CD8-positive, alpha-beta memory T cell (primary cell): ENCODE measurements at regions not wholly inside any gene's neighbourhood (a gene's known extent, or its start where the extent isn't known, plus 50 kb on each side); places are given as distances from the start of the nearest gene placed in this dataset.

Experiments used
- CTCF ChIA-PET: fragments of 350-600 bp; sonication (Branson Sonifier 250); formaldehyde crosslinking; loops from one replicate; lab custom pipeline; 2021; ENCODE audit warnings: antibody characterized with exemption; lab: Charles Lee
- POLR2A ChIA-PET: fragments of 350-600 bp; sonication (Branson Sonifier 250); formaldehyde crosslinking; loops from one replicate; lab custom pipeline; 2021; ENCODE audit warnings: antibody characterized with exemption; lab: Charles Lee
- DNase-seq, 5 donors: peaks; one replicate each; pipeline versions ENCODE4 v3.0.0 to v3.0.0-alpha.2; 2020 to 2022; ENCODE audit warnings: mixed read lengths in 1 of 5
- H3K27ac ChIP-seq: one replicate; pipeline ENCODE4 v1.7.0; 2013; ENCODE audit warnings: low read depth, mild to moderate bottlenecking, low read length, moderate library complexity
- H3K27me3 ChIP-seq: 2 replicates; pipeline ENCODE4 v1.7.0; 2013; ENCODE audit warnings: low read length, mild to moderate bottlenecking; ENCODE audit not compliant: insufficient read depth, poor library complexity, severe bottlenecking
- H3K36me3 ChIP-seq: 2 replicates; pipeline ENCODE4 v1.7.0; 2013; ENCODE audit warnings: mild to moderate bottlenecking, low read length, moderate library complexity; ENCODE audit not compliant: insufficient read depth
- H3K4me1 ChIP-seq: 2 replicates; pipeline ENCODE4 v1.7.0; 2013; ENCODE audit warnings: mild to moderate bottlenecking, low read length, moderate library complexity; ENCODE audit not compliant: insufficient read depth
- H3K4me3 ChIP-seq: 2 replicates; pipeline ENCODE4 v1.7.0; 2013; ENCODE audit warnings: mild to moderate bottlenecking, low read length
- H3K9me3 ChIP-seq: 2 replicates; pipeline ENCODE4 v1.7.0; 2013; ENCODE audit warnings: mild to moderate bottlenecking, low read length
- H3K27ac Mint-ChIP-seq, 8 donors: one replicate each; pipeline ENCODE4 v1.8.0; 2020 to 2021; ENCODE audit warnings: mixed read lengths in 8 of 8, mild to moderate bottlenecking in 6 of 8, inconsistent platforms in 3 of 8, moderate library complexity in 3 of 8
- H3K27me3 Mint-ChIP-seq, 2 donors: one replicate each; pipeline ENCODE4 v1.8.0; 2020 to 2021; ENCODE audit warnings: mixed read lengths in 2 of 2, mild to moderate bottlenecking in 1 of 2, moderate library complexity in 1 of 2
- H3K36me3 Mint-ChIP-seq, 3 donors: one replicate each; pipeline ENCODE4 v1.8.0; 2020 to 2021; ENCODE audit warnings: mixed read lengths in 3 of 3, inconsistent platforms in 1 of 3, mild to moderate bottlenecking in 1 of 3
- H3K4me1 Mint-ChIP-seq, 3 donors: one replicate each; pipeline ENCODE4 v1.8.0; 2020 to 2021; ENCODE audit warnings: mixed read lengths in 3 of 3, inconsistent platforms in 1 of 3, mild to moderate bottlenecking in 1 of 3
- H3K4me3 Mint-ChIP-seq, 7 donors: one replicate each; pipeline ENCODE4 v1.8.0; 2020 to 2021; ENCODE audit warnings: mixed read lengths in 7 of 7, mild to moderate bottlenecking in 6 of 7, moderate library complexity in 4 of 7, inconsistent platforms in 2 of 7
- H3K9me3 Mint-ChIP-seq, 5 donors: one replicate each; pipeline ENCODE4 v1.8.0; 2020 to 2022; ENCODE audit warnings: mixed read lengths in 5 of 5, mild to moderate bottlenecking in 3 of 5, moderate library complexity in 2 of 5, inconsistent platforms in 1 of 5

DNA sequence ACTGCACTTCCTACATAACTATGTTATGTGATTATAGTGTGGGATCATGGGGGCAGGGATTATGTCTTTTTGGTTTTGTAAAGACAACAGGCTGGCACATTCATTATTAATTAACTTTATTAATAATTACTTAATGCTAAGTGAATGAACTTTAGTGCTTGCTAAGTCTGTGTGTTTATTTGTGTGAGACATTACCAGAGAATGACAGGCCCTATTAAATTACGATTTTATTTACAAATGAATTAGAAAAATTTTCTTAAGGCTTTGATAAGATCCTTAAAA is 100.9 kb downstream of the CD83 start:
- H3K36me3 ChIP-seq: no peaks in the 10 kb centered on the region
- Mint-ChIP-seq H3K27me3 (peaks cover 10 to 17% of the 10 kb centered on the region in 2 donors), H3K9me3 (no peaks in the 10 kb centered on the region), H3K4me3 (no peak overlapping the region), H3K36me3 (no peaks in the 10 kb centered on the region), H3K27ac (no peak overlapping the region), H3K4me1 (no peaks in the 10 kb centered on the region)
- no peak overlapping the region for H3K27ac ChIP-seq
- no peaks in the 10 kb centered on the region for H3K4me1 ChIP-seq
- no peaks in the 10 kb centered on the region for H3K9me3 ChIP-seq
- no peak for DNase-seq
- H3K4me3 ChIP-seq: no peak overlapping the region
- ChIA-PET POLR2A (no interaction called here), CTCF (no interaction called here)
- H3K27me3 ChIP-seq: no peaks in the 10 kb centered on the region

DNA sequence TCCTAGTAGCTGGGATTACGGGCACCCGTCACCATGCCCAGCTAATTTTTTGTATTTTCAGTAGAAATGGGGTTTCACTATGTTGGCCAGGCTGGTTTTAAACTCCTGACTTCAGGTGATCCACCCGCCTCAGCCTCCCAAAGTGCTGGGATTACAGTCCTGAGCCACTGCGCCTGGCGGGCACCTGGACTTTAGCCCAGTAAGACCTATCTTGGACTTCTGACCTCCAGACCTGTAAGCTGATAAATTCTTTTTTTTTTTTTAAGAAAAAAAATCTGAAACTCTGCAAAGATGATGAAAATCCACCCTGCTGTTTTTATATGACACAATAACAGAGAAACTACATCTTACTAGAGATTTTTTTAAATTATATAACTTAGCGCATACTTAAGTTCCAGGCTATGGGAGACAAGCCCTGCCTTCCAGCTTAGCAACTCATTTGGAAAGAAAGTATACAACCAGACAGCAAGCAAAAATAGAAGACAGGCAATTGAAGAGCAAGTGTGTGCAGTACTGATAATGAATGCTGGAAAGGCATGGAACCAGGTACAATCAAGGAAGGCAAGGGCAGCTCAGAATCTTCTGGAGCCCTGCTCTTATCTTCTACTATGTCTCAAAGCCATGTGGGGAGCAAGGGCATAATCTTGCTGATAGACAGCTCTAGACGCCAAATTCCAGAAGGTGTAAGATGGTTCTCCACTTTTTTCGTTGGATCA is 104.2 kb downstream of the CD83 start:
- Histone ChIP-seq H3K36me3 (no peaks in the 10 kb centered on the region), H3K9me3 (no peaks in the 10 kb centered on the region), H3K4me3 (no peak overlapping the region), H3K4me1 (no peaks in the 10 kb centered on the region), H3K27ac (no peak overlapping the region), H3K27me3 (no peaks in the 10 kb centered on the region)
- Mint-ChIP-seq H3K27ac (no peak overlapping the region), H3K4me1 (no peaks in the 10 kb centered on the region), H3K27me3 (peaks cover 2 to 17% of the 10 kb centered on the region in 2 donors), H3K4me3 (no peak overlapping the region), H3K9me3 (no peaks in the 10 kb centered on the region), H3K36me3 (peaks cover 0 to 11% (median 0%) of the 10 kb centered on the region in 3 donors)
- no peak for DNase-seq
- ChIA-PET POLR2A (no interaction called here), CTCF (interaction anchor here (0.7 to 1.0 kb wide), 3 partner anchors 10 to 73 kb away, joined by 3 to 4 read pairs (median 3); no protein-coding TSS in a partner anchor)

DNA sequence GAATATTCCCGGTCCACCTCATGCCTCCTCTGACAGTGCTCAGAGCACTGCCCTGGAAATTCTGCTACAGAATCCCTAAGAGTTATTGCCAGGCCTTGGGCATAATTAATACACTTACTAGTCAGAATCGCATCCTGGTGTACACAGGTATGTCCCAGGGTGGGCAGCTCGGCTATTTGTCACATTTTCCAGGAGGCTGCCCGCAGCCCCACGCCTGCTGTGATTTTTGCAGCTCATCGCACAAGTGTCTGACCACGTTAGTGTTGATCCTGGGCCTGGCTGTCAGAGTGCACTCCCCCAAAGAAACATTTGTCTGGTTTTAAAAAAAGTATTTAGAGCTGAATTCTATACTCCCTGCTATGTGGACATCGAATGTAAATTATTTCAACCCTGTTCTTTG is 105.4 kb downstream of the CD83 start:
- CTCF ChIA-PET: interaction anchor here (1.0 to 1.4 kb wide), 2 partner anchors 11 kb away, joined by 3 to 5 read pairs; no protein-coding TSS in a partner anchor
- H3K36me3 Mint-ChIP-seq: peaks cover 0 to 11% (median 0%) of the 10 kb centered on the region in 3 donors
- no peaks in the 10 kb centered on the region for H3K4me1 Mint-ChIP-seq
- no peaks in the 10 kb centered on the region for H3K27me3 ChIP-seq
- H3K27me3 Mint-ChIP-seq: peaks cover 2 to 17% of the 10 kb centered on the region in 2 donors
- no peak for DNase-seq
- no peak overlapping the region for H3K4me3 ChIP-seq
- H3K4me1 ChIP-seq: no peaks in the 10 kb centered on the region
- no peak overlapping the region for H3K27ac ChIP-seq
- POLR2A ChIA-PET: no interaction called here
- H3K27ac Mint-ChIP-seq: no peak overlapping the region
- no peak overlapping the region for H3K4me3 Mint-ChIP-seq
- H3K9me3 Mint-ChIP-seq: no peaks in the 10 kb centered on the region
- no peaks in the 10 kb centered on the region for H3K9me3 ChIP-seq
- H3K36me3 ChIP-seq: no peaks in the 10 kb centered on the region

DNA sequence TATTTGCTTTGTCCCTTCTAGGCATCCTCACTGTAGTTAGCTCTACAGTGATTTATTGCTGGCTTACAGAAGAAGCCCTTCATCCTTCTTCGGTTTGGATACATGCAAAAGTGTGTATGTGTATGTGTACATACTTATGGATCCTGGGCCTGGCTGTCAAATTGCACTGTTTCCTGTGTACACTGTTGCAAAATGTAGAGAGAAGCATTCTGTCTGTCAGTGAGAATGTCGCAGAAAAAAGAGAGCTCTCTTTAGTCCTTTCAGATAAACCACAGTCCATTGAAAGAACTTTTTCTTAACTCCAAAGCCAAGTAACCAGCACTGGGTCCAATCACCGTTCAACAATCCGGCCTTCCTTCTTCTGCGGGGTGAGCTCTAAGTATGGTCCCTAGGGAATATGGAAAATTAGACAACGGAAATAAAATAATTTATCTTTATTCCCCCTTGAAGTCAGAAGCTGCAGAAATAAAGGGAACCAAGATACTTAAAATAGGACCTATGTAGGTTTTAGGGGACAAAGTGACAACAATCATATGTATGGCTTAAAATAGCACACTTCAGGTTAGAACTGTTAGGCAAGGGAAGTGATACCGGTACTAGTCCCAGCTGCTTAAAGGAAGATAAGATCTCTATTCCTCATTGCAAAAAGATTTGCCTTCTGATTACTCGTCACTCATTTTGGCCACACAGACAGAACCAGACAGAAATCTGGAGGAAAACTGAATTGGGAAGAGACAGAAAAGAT is 107.0 kb downstream of the CD83 start:
- CTCF ChIA-PET: interaction anchor here (1.3 to 1.4 kb wide), 2 partner anchors 13 to 14 kb away, joined by 3 to 5 read pairs; no protein-coding TSS in a partner anchor
- H3K4me1 ChIP-seq: no peaks in the 10 kb centered on the region
- POLR2A ChIA-PET: no interaction called here
- no peaks in the 10 kb centered on the region for H3K9me3 Mint-ChIP-seq
- no peaks in the 10 kb centered on the region for H3K36me3 ChIP-seq
- no peak overlapping the region for H3K4me3 Mint-ChIP-seq
- no peak overlapping the region for H3K4me3 ChIP-seq
- peaks cover 0 to 11% (median 0%) of the 10 kb centered on the region in 3 donors for H3K36me3 Mint-ChIP-seq
- peak overlapping the region in 2 of 8 donors; percentile 16 to 20 for H3K27ac Mint-ChIP-seq
- peaks cover 0 to 2% (median 0%) of the 10 kb centered on the region in 3 donors for H3K4me1 Mint-ChIP-seq
- H3K27me3 ChIP-seq: no peaks in the 10 kb centered on the region
- no peak overlapping the region for H3K27ac ChIP-seq
- no peak for DNase-seq
- H3K27me3 Mint-ChIP-seq: peaks cover 2 to 17% of the 10 kb centered on the region in 2 donors
- no peaks in the 10 kb centered on the region for H3K9me3 ChIP-seq

DNA sequence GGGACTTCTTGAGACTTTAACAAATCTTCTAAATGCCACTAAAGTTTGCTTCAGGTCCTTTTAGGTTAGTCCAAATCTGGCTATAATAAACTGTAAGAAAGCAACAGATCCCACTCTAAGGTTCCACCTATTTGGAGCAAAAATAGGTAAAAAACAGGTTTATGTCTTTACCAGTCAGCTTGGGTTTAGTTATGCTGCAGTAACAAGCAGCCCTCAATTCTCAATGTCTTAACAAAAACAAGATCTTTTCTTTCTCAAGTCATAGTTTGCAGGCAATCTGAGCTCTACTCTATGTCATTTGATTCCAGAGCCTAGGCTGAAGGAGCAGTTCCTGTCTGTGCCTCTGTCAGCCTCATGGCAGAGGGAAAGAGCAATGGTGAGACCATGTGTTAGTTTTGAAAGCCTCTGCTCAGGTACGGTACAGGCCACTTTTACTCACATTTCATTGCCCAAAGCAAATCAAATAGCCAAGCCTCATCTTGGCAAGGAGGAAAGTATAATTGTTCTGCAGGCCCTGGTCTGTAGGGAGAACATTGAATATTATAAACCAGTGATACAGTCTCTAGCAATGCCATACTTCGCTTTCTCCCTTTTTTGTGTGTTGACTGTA is 108.6 kb downstream of the CD83 start:
- Mint-ChIP-seq H3K27ac (no peak overlapping the region), H3K4me3 (no peak overlapping the region), H3K4me1 (peaks cover 0 to 2% (median 0%) of the 10 kb centered on the region in 3 donors), H3K9me3 (no peaks in the 10 kb centered on the region), H3K27me3 (peaks cover 3 to 12% of the 10 kb centered on the region in 2 donors), H3K36me3 (peaks cover 0 to 11% (median 0%) of the 10 kb centered on the region in 3 donors)
- no peak for DNase-seq
- no peak overlapping the region for H3K27ac ChIP-seq
- H3K4me3 ChIP-seq: no peak overlapping the region
- no peaks in the 10 kb centered on the region for H3K27me3 ChIP-seq
- no peaks in the 10 kb centered on the region for H3K9me3 ChIP-seq
- H3K4me1 ChIP-seq: no peaks in the 10 kb centered on the region
- ChIA-PET CTCF (interaction anchor here (1.0 kb wide), 1 partner anchor 15 kb away, joined by 3 read pairs; no protein-coding TSS in a partner anchor), POLR2A (no interaction called here)
- no peaks in the 10 kb centered on the region for H3K36me3 ChIP-seq

DNA sequence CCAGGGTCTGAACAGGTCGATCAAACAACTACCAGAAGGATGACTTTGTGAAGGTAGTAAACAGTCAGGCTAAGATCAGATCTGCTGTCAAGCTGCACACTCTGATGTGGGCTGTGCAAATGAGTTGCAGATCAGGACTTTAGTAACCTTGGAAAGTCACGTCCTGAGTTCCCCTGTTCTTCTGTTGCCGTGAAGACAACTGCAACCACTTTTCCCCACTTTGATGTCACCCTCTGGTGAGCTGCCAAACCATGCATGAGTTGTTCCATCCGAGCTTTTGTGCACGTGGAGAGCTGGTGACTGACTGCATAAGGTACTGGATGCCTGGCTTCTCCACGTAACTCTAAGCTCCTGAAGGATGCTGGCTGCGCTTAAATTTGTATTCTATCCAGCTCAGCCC is 111.0 kb downstream of the CD83 start:
- Mint-ChIP-seq H3K27me3 (peaks cover 0 to 3% of the 10 kb centered on the region in 2 donors), H3K4me1 (peaks cover 0 to 5% (median 5%) of the 10 kb centered on the region in 3 donors), H3K36me3 (peaks cover 0 to 11% (median 2%) of the 10 kb centered on the region in 3 donors), H3K27ac (no peak overlapping the region), H3K9me3 (no peaks in the 10 kb centered on the region), H3K4me3 (no peak overlapping the region)
- no peak overlapping the region for H3K4me3 ChIP-seq
- DNase-seq: peak in 1 of 5 donors; percentile 21
- POLR2A ChIA-PET: no interaction called here
- no peaks in the 10 kb centered on the region for H3K4me1 ChIP-seq
- no peaks in the 10 kb centered on the region for H3K27me3 ChIP-seq
- H3K9me3 ChIP-seq: no peaks in the 10 kb centered on the region
- CTCF ChIA-PET: interaction anchor here (1.0 kb wide), 1 partner anchor 17 kb away, joined by 3 read pairs; no protein-coding TSS in a partner anchor
- H3K27ac ChIP-seq: no peak overlapping the region
- H3K36me3 ChIP-seq: no peaks in the 10 kb centered on the region

DNA sequence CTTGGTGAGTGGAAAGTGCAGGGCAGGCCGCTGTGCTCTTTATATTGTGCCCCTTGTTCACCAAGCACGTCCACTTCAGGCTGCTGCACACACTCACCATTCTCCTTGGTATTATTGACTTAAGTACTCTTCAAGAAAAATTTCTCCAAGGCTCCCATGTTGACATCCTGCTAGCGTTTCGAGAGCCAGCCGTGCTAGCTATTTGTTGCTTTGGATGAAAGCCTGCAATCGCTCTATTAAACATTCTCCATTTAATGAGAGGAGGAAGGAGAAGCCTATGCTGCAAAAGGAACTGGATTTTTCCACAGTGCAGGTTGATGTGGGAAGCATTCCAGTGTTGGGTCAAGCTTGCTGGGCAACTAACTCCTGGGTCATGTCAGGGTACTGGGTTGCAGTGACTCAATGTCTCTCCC is 113.5 kb downstream of the CD83 start:
- Histone ChIP-seq H3K36me3 (no peaks in the 10 kb centered on the region), H3K27ac (no peak overlapping the region), H3K27me3 (no peaks in the 10 kb centered on the region), H3K4me3 (no peak overlapping the region), H3K4me1 (no peaks in the 10 kb centered on the region), H3K9me3 (no peaks in the 10 kb centered on the region)
- H3K27ac Mint-ChIP-seq: no peak overlapping the region
- peaks cover 0 to 4% of the 10 kb centered on the region in 2 donors for H3K27me3 Mint-ChIP-seq
- H3K4me3 Mint-ChIP-seq: no peak overlapping the region
- peaks cover 0 to 5% (median 5%) of the 10 kb centered on the region in 3 donors for H3K4me1 Mint-ChIP-seq
- no peaks in the 10 kb centered on the region for H3K9me3 Mint-ChIP-seq
- ChIA-PET CTCF (no interaction called here), POLR2A (no interaction called here)
- peaks cover 0 to 4% (median 2%) of the 10 kb centered on the region in 3 donors for H3K36me3 Mint-ChIP-seq
- DNase-seq: no peak
